ENCODE measurements at regions not wholly inside any gene's neighbourhood (a gene's known extent, or its start where the extent isn't known, plus 50 kb on each side); places are given as distances from the start of the nearest gene placed in this dataset.
"Not testable (repeated sequence)": the region's sequence is repeated elsewhere in the genome, so short reads cannot be mapped to it uniquely, and the experiment has no call there.

DNA sequence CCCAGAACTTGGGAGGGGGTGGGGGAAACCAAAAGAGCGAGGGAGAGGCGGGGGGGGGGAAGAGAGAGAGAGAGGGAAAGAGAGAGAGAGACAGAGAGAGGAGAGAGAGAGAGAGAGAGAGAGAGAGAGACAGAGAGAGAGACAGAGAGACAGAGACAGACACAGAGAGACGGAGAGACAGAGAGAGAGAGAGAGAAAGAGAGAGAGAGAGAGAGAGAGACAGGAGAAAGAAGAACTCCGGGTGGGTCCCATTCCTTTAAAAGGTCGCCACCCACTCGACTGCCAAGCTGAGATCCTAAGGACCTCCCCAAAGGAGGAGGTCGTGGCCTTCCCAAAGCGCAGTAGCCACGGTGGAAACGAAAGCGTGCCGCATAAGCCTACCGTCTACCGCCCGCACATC lies 49.8 kb upstream of the RNU2-1 start:
- not testable (repeated sequence) for DNase-seq (ENCODE audit: extremely low read depth, low read depth); H3K4me3 ChIP-seq (replicated peaks; ENCODE audit: low read depth, low read length)

All from HFF-Myc (cell line).